HTR-8/SVneo (cell line): ENCODE measurements at regions not wholly inside any gene's neighbourhood (a gene's known extent, or its start where the extent isn't known, plus 50 kb on each side); places are given as distances from the start of the nearest gene placed in this dataset.

ENCODE experiments used
- DNase-seq: peaks from one replicate; pipeline ENCODE4 v3.0.0; 2011; ENCODE audit warnings: low spot score, mixed read lengths; ENCODE audit not compliant: insufficient read length
- FAIRE-seq: peaks from 2 replicates; lab custom pipeline; 2011; peaks lifted over from hg19 to GRCh38; lab: Jason Lieb, UNC

DNA sequence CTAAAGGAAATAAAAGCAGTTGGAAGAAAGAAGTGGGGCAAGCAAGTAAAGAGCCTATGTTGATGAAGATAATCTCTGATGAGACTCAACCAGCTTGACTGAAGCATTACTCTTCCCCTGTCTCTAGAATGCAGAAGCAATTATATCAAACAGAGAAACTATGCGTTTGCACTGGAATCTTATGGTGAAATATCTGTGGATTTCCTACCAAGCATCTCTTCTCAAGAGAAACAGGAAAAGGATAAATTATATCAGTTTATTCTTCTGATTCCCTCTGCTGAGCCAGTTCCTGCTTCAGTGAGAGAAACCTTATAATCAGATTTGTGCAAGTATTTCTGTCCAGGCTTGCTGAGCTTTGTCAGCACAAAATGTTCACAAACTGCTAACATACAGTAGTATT, 316.7 kb upstream of the SLC7A11 start:
- FAIRE-seq (no peak), DNase-seq (no peak)

DNA sequence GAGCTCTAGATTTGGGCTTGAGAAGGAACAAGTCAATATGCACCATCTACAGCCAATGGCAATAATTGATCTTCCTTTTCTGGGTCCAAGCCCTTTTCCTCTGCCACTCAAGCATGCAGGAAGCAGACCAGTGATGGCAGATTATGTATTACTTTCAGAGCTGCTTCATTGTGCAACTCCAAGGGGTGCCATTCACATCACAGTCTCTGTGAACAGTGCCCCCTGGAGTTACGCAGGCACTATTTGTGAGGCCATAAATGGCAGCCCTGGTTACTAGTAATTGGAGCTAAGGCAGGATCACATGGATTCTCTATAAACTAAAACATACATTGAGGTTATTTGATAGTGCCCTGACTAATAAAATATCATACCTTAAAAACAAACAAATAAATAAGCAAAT, 313.4 kb upstream of the SLC7A11 start:
- DNase-seq (no peak), FAIRE-seq (no peak)

DNA sequence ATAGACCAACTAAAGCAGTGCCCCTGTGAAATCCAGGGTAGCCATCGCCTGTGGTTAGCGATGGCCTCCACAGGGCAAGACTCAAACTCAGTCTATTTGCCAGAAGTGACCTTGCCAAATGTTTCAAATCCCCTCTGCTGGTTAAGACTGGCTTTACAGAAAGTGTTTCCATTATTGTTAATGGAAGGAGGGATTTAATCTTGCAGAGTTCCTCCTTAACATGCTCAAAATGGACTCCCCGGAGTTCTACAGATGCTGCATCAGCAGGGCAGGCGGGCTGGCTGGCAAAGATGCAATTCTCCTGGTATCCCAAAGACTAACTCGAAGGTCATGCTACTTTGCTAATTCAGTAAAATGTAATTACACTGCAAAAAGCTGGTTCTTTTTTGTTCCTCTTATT, 313.0 kb upstream of the SLC7A11 start:
- FAIRE-seq (no peak), DNase-seq (no peak)

DNA sequence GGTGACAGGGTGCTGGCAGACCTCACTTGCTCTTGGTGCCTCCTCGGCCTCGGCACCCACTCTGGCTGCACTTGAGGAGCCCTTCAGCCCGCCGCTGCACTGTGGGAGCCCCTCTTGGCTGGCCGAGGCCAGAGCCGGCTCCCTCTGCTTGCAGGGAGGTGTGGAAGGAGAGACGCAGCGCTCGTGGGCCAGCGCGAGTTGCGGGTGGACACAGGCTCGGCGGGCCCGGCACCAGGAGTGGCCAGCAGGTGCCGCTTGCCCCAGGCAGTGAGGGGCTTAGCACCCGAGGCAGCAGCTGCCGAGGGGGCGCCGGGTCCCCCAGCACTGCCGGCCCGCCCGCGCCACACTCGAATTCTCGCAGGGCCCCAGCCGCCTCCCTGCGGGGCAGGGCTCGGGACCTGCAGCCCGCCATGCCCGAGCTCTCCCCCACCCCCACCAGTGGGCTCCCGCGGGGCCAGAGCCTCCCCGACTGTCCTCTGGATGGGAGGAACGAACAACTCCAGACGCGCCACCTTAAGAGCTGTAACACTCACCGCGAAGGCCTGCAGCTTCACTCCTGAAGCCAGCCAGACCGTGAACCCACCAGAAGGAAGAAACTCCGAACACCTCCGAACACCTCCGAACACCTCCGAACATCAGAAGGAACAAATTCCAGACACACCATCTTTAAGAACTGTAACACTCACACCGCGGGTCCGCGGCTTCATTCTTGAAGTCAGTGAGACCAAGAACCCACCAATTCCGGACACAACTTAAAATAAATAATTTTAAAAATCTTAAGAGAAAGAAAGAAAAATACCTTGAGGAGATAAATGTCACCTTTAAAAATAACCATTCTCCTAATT, 311.1 kb upstream of the SLC7A11 start:
- no peak for DNase-seq

DNA sequence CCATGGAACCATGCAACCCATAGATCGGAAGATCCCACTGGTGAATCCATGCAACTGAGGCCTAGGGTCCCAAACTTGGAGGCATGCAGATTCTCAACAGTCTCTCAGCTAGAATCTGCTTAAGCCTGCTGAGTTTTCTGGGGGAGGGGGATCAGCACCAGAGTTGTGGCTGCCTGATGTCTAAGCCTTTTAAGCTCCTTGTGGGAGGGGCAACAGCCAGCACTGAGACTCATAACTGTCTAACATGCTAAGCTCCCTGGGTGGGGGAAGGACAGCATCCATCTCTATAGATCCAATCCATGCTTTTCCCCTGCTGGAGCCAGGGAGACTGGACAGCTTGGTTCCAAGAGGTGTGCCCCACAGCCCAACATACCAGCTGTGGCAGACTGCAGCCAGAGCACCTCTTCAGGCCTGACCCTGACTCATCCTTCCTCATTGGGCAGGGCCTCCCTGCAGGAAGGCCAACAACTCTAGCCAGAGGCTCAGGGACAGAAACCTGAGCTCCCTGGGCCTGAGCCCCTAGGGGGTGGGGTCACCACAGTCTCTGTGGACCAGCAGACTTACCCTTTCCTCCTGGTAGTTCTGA, 300.1 kb upstream of the SLC7A11 start:
- no peak for FAIRE-seq
- DNase-seq, result no peak

More for the DNA sequence above, 311.1 kb upstream of the SLC7A11 start:
- no peak for FAIRE-seq

DNA sequence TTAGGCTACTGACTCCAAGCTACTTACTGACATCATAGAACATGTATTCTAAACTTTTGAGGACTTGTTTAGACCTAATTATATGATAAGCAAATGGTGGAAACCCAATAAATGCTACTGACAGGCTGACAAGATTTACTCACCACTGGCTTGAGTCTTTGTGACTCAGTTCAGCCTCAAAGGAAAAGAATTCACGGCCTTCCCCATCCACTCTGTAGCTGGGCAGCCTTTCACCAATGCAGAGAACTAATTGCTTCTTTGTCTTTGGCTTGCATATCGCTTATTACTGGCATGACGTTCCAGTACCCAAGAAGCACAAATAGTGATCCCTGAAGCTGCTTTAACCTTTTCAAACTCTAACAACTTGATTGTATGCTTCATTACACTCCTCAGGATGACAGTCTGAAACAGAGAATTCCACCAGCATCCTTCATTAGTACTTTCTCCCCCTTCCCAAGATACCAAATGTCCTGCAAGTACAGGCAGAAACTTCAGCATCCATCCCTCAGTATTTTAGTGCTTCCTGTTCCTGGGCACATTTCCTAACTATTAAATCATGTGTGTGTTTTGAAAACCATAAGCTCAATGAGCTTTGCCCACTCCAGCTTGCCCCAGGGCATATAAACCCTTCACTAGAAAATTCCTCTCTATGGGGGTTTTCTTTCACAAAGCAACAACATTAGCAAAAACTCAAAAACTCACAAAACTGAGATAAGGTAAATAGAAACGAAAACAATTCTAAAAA, 298.1 kb upstream of the SLC7A11 start:
- DNase-seq, result no peak
- FAIRE-seq, result no peak

DNA sequence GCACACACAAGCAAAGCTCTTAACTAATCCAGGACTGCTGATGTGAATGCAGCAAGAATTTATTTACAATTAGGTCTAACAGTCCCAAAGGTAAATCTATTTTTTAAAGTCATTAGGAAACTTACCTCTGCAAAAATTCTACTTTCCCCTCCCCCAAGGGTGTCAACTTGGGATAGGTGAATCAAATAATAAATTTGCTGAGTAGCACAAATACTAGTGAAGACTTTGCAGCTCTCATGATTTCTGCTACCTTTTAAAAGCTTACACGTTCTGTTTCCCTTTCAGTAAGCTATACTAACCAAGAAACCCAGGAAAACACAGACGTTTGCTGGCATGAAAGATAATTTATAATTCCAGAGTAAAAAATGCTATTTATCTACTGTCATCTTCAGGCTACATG, 296.6 kb upstream of the SLC7A11 start:
- no peak for DNase-seq
- no peak for FAIRE-seq

DNA sequence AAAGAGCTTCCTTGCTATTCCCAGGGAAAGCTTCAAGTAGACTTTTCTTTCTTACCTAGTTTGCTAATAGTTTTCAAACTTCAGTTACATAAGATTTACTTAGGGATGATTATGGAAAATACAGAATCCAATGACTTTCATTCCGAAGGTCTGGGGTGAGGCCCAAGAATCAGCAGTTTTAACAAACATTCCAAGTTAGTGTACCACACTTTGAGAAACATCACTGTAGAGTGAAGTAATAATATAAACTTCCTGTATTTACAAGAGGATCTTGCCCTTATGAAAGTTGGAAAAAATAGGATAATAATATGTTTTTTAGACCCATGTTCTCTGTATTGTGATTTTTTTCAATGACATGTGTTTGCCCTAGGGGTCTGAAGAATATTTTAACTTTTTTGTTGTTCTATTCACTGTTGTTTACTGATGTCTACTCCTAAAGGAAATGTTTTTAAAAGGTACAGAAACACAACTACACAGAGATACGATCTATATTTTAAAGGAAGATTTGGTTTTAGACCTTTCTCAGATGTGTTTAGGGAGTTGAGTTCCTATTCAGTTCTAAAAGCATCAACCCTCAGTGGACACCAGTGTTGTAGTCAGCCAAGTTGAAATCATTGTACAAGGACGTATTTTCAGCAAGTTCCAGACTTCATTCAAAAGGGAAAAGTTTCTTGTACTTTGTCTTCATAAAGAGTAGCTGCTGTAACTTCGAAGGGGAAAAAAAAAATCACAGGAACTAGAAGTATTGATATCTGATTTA, 295.8 kb upstream of the SLC7A11 start:
- no peak for FAIRE-seq
- no peak for DNase-seq

DNA sequence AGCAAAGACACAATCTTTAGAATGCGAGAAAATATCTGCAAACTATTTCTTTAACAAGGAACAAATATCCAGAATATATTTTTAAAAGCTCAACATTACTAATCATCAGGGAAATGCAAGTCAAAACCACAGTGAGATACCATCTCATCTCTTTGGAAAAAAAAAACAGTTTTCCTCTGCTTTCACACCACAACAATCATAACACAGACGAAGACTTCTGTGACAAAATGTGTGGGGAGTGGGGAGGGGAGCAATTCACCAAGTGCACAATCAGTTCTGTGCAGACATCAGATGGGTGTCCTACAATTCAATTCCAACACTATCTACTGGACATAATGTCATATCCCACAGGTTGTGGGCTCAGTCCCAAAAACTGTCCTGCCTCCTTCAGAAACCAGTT, 293.2 kb upstream of the SLC7A11 start:
- no peak for FAIRE-seq
- DNase-seq, result no peak

DNA sequence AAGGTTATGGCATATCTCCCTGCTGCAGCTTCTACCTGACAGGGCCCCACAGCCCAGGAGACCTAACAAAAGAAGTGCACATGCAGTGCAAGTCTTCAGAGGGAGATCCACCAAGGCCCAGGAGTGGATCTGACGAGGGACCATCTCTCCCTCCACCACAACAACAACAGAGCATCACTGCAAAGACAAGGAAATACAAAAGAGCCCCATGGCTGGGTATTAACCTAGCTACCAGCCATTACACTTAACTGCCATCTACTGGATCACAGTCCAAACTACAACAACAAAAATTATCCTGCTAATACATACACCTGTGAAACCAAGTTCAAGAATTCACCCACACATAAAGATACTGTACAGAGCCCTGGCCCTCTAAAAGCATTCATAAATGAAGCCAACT, 280.2 kb upstream of the SLC7A11 start:
- peak; percentile 13 for DNase-seq
- FAIRE-seq, result no peak

DNA sequence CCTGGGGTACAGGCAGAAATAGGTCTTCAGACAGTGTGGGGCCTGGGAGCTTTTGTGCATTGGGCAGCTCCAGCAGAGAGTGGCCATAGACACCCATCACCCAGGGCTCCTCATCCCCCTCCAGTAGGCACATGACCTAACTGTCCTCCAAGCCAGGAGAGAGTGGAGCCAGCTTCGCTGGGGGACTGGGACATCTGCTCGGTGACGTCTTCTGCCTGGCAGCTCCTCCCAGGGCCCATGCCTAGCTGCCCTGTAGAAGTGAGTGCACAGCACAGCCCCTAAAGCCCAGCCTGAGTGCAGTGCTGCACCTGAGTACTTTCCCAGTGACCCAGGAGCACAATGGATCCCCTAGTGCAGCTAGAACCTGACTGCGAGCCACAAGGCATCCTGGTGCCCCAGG, 279.7 kb upstream of the SLC7A11 start:
- no peak for DNase-seq
- FAIRE-seq, result no peak

DNA sequence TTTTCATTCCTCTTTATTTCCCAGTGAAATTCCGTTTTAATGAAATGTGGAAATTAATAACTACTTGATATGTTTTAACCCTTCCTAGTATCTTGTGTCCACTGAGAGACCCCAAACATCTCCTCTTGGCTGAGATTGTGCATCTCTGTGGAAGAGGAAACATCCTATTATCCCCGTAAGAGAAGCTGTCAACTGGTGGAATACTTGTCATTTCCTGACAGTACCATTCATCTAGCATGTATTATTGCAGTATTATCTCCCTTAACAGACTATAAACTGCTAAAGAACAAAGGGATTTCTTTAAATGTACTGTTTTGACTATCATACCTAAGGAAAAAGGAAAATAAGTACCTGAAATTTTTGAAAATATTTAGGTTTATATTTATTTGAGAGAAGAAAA, 277.3 kb upstream of the SLC7A11 start:
- no peak for DNase-seq
- FAIRE-seq, result no peak

DNA sequence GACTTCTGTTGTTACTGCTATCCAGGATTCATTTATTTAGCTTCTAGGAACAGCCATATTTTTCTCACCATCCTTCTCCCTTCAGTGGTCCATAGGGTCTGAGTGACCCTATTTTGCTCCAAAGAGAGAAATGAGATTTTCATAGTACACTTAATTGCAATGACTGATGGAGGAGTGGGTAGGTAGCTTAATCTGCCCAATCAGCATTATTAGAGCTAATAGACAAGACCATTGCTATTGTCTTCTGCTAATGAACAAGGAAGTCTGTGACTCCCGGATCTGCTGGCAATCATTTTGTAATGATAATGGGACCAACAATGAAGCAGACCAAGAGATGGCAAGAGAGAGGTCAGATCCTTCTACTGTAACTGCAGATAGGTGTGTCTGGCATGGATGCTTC, 271.4 kb upstream of the SLC7A11 start:
- FAIRE-seq (peak; percentile 13), DNase-seq (no peak)

DNA sequence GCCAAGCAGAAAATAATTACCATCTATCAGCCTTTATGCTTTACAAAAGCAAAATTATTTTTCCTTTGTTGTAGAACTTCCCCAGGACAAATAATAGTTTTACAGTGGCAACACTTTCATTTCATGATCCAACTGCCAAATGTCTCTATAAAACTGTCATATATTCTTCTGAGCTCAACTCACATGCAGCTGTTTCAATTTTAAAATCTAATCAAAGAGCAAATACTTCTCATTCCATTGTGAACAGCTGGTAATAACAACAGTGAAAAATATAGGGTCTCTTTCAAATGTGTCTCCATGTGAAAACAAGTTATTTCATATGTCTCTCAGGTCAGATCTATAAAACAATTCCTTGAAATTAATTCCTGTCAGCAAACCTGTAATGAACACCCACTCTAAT, 270.6 kb upstream of the SLC7A11 start:
- no peak for FAIRE-seq
- DNase-seq, result no peak

DNA sequence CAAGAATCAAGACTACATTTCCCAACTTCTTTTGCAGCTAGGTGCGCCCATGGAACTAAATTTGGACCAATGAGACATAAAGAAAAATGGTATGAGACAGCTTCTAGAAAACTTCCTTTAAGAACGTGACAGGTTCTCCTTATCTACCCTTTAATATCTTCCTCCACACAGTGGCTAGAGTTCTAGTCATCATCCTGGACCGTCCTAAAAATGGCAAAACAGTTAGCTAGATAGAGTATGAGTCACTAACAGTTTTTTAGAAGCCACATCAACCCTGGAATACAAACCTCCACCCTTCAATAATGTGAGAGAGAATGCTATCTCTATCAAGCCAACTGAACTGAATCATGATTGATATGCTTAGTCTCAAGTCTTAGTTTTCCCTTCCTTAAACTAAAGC, 267.9 kb upstream of the SLC7A11 start:
- no peak for DNase-seq
- no peak for FAIRE-seq

DNA sequence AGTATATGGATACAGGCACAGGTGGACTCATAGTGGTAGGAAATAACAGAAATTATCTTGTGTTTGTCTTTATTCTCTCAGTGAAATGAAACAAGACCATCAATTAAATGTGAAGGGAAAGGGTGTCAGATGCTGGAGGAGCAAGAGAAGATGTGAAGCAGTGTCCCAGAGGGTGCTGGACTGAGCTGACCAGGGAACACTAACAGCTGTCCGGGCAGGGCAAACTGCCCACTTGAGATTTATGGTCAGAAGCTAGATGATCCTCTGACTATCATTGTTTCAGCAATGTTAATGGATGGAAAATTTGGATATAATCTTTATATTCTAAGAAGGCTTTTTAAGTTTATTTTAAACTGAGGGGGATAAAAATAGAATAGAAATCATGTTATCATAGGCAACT, 267.2 kb upstream of the SLC7A11 start:
- DNase-seq (no peak), FAIRE-seq (no peak)

DNA sequence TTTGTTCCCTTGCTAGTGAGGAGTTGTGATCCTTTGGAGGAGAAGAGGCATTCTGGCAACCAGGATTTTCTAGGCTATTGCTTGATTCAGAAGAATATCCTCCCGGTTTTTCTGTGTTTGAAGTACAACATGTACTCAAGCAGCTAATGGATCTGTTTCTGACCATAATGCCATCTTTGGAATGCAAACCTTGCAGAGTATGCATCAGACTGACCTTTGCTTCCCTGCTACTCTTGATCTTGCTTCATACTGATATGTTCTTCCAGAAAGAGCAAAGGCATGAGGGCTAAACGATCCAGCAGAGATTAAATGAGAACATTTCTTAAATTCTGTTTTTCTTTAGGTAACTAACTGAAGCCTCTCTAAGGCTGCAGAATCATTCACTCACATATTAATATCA, 265.4 kb upstream of the SLC7A11 start:
- DNase-seq (no peak), FAIRE-seq (no peak)

DNA sequence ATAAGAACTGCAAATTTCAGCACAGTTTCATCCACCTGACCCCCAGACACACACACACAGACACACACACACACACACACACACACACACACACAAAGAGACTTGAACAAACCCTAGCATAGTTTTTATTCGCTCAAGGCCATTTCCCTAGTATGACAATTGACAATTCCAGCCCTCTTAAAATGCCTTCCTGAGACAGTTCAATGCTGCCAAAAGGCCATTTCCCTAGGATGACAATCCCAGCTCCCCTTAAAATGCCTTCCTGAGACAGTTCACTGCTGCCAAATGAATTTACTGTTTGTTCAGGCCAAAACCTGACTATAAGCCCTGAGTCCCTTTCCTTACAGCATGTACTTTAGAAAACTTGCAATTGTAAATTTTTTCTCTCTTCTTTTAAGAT, 259.5 kb upstream of the SLC7A11 start:
- DNase-seq (no peak), FAIRE-seq (no peak)

DNA sequence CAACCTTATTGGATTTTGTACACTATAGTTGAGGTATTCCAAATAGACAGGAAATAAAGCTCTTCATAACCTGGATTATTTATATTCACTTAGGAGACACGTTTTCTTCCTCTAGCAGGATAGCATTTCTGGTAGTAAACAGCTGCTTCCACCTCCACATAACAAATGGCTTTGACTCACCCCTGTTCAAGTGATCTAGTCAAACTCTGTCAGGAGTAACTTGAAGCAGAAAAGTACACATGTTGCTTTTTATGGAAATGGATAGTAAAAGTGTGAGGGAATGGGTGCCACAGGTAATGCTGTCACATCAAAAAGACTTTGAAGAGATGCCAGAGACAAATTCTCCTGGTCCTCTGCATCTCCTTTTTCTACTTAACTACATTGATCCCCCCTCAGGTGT, 258.7 kb upstream of the SLC7A11 start:
- FAIRE-seq (no peak), DNase-seq (no peak)

DNA sequence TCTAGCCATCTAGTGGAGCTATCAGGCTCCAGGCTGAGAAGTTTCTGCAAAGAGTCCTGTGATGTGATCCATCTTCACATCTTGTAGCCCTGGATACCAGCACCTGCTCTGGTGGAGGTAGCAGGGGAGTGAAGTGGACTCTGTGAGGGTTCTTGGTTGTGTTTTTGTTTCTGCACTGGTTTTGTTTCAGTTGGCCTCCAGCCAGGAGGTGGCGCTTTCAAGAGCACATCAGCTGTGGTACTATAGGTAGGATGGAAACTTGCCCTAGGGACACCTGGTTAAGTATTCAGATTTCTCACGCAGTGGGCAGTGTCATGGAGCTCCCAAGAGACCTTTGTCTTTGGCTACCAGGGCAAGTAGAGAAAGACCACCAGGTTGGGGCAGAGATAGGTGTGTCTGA, 257.5 kb upstream of the SLC7A11 start:
- FAIRE-seq (no peak), DNase-seq (no peak)

DNA sequence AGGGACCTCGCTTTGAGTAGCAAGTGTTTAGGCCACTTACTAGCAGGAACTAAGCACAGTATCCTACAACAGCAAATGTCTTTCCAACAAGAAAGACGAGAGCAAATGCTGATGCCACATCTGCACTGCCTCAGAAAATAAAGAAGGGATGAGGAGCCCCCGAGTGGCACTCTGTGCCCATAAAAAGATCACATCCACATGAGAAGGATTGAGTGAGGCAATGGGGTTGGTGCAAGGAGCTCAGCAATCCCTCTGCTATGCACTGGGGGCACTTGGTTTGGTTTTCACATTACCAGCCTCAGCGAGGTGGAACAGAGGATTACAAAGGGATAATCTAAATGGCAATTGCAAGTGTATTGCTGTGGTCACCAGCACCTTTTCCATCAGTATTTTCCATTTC, 252.8 kb upstream of the SLC7A11 start:
- FAIRE-seq (peak; percentile 59), DNase-seq (no peak)
